ENCODE measurements at regions not wholly inside any gene's neighbourhood (a gene's known extent, or its start where the extent isn't known, plus 50 kb on each side); places are given as distances from the start of the nearest gene placed in this dataset.
"Not testable (repeated sequence)": the region's sequence is repeated elsewhere in the genome, so short reads cannot be mapped to it uniquely, and the experiment has no call there.

- DNase-seq; H3K4me3 Mint-ChIP-seq; H3K27ac Mint-ChIP-seq; H3K27me3 Mint-ChIP-seq; H3K9me3 Mint-ChIP-seq; POLR2A ChIA-PET; H3K36me3 Mint-ChIP-seq (ENCODE audit: low read depth); CTCF ChIA-PET; H3K4me1 Mint-ChIP-seq: not testable (repeated sequence)
These were observed 76.4 kb upstream of the TMSB4Y start for GRCh38 chrY:13627323-13627722.

- Mint-ChIP-seq H3K36me3 (ENCODE audit: low read depth) (no peaks in the 10 kb centered on the region), H3K27me3 (peaks cover 5% of the 10 kb centered on the region), H3K27ac (no peak overlapping the region), H3K4me1 (no peaks in the 10 kb centered on the region), H3K9me3 (no peaks in the 10 kb centered on the region), H3K4me3 (no peak overlapping the region)
- CTCF ChIA-PET = no interaction called here
- DNase-seq = no peak
- POLR2A ChIA-PET = no interaction called here
These were observed 87.8 kb upstream of the TMSB4Y start for GRCh38 chrY:13615943-13616304.

- Mint-ChIP-seq H3K27ac (no peak overlapping the region), H3K4me1 (no peaks in the 10 kb centered on the region), H3K9me3 (no peaks in the 10 kb centered on the region), H3K27me3 (peaks cover 5% of the 10 kb centered on the region), H3K36me3 (ENCODE audit: low read depth) (no peaks in the 10 kb centered on the region), H3K4me3 (no peak overlapping the region)
- ChIA-PET CTCF (no interaction called here), POLR2A (no interaction called here)
- no peak for DNase-seq
These were observed 88.3 kb upstream of the TMSB4Y start for GRCh38 chrY:13615301-13615942.

- CTCF ChIA-PET = no interaction called here
These were observed 90.8 kb upstream of the TMSB4Y start for GRCh38 chrY:13612916-13613315.

GRCh38 chrY:13611965-13612364 is 91.7 kb upstream of the TMSB4Y start:
- Mint-ChIP-seq H3K4me3 (no peak overlapping the region), H3K9me3 (no peaks in the 10 kb centered on the region), H3K27ac (no peak overlapping the region), H3K4me1 (no peaks in the 10 kb centered on the region), H3K36me3 (ENCODE audit: low read depth) (no peaks in the 10 kb centered on the region), H3K27me3 (peaks cover 3% of the 10 kb centered on the region)
- POLR2A ChIA-PET = no interaction called here
- CTCF ChIA-PET = no interaction called here
- DNase-seq = no peak

More at GRCh38 chrY:13612916-13613315, 90.8 kb upstream of the TMSB4Y start:
- Mint-ChIP-seq H3K4me3 (no peak overlapping the region), H3K9me3 (no peaks in the 10 kb centered on the region), H3K27me3 (peaks cover 5% of the 10 kb centered on the region), H3K4me1 (no peaks in the 10 kb centered on the region), H3K27ac (no peak overlapping the region), H3K36me3 (ENCODE audit: low read depth) (no peaks in the 10 kb centered on the region)
- POLR2A ChIA-PET = no interaction called here
- DNase-seq = no peak

GRCh38 chrY:13592450-13592849 is 111.2 kb upstream of the TMSB4Y start:
- no peak for DNase-seq
- CTCF ChIA-PET = no interaction called here
- Mint-ChIP-seq H3K36me3 (ENCODE audit: low read depth) (no peaks in the 10 kb centered on the region), H3K4me1 (no peaks in the 10 kb centered on the region), H3K9me3 (no peaks in the 10 kb centered on the region), H3K27ac (no peak overlapping the region), H3K4me3 (no peak overlapping the region), H3K27me3 (no peaks in the 10 kb centered on the region)
- POLR2A ChIA-PET = no interaction called here

- H3K36me3 Mint-ChIP-seq (ENCODE audit: low read depth); H3K27ac Mint-ChIP-seq; H3K4me3 Mint-ChIP-seq; CTCF ChIA-PET; POLR2A ChIA-PET; H3K27me3 Mint-ChIP-seq; DNase-seq; H3K9me3 Mint-ChIP-seq; H3K4me1 Mint-ChIP-seq: not testable (repeated sequence)
These were observed 91.1 kb upstream of the UTY start for GRCh38 chrY:13570931-13571330.

GRCh38 chrY:13567186-13567585 is 87.4 kb upstream of the UTY start:
- Mint-ChIP-seq H3K36me3 (ENCODE audit: low read depth) (no peaks in the 10 kb centered on the region), H3K4me3 (no peak overlapping the region), H3K4me1 (no peaks in the 10 kb centered on the region), H3K9me3 (no peaks in the 10 kb centered on the region), H3K27ac (no peak overlapping the region), H3K27me3 (no peaks in the 10 kb centered on the region)
- ChIA-PET POLR2A (no interaction called here), CTCF (no interaction called here)
- DNase-seq = no peak

GRCh38 chrY:13554949-13555348 is 75.1 kb upstream of the UTY start:
- Mint-ChIP-seq H3K9me3 (peaks cover 2% of the 10 kb centered on the region), H3K27ac (no peak overlapping the region), H3K36me3 (ENCODE audit: low read depth) (no peaks in the 10 kb centered on the region), H3K27me3 (no peaks in the 10 kb centered on the region), H3K4me1 (peaks cover 9% of the 10 kb centered on the region), H3K4me3 (no peak overlapping the region)
- CTCF ChIA-PET = no interaction called here
- POLR2A ChIA-PET = no interaction called here
- no peak for DNase-seq

GRCh38 chrY:13552393-13553116 is 72.7 kb upstream of the UTY start:
- no peak overlapping the region for H3K27ac Mint-ChIP-seq
- peaks cover 2% of the 10 kb centered on the region for H3K9me3 Mint-ChIP-seq
- H3K4me3 Mint-ChIP-seq = peak overlapping the region; percentile 32
- H3K36me3 Mint-ChIP-seq (ENCODE audit: low read depth) = no peaks in the 10 kb centered on the region
- DNase-seq = no peak
- CTCF ChIA-PET = no interaction called here
- H3K4me1 Mint-ChIP-seq = peaks cover 9% of the 10 kb centered on the region
- POLR2A ChIA-PET = no interaction called here
- no peaks in the 10 kb centered on the region for H3K27me3 Mint-ChIP-seq

- POLR2A ChIA-PET = no interaction called here
These were observed 71.4 kb upstream of the UTY start for GRCh38 chrY:13551246-13551645.

GRCh38 chrY:13544491-13544890 is 64.7 kb upstream of the UTY start:
- no peak overlapping the region for H3K27ac Mint-ChIP-seq
- no peak for DNase-seq
- no peaks in the 10 kb centered on the region for H3K4me1 Mint-ChIP-seq
- POLR2A ChIA-PET = no interaction called here
- no peaks in the 10 kb centered on the region for H3K27me3 Mint-ChIP-seq
- CTCF ChIA-PET = no interaction called here
- no peaks in the 10 kb centered on the region for H3K36me3 Mint-ChIP-seq (ENCODE audit: low read depth)
- no peak overlapping the region for H3K4me3 Mint-ChIP-seq
- peaks cover 3% of the 10 kb centered on the region for H3K9me3 Mint-ChIP-seq

More at GRCh38 chrY:13551246-13551645, 71.4 kb upstream of the UTY start:
- H3K4me3 Mint-ChIP-seq = no peak overlapping the region
- peaks cover 9% of the 10 kb centered on the region for H3K4me1 Mint-ChIP-seq
- H3K27me3 Mint-ChIP-seq = no peaks in the 10 kb centered on the region
- H3K9me3 Mint-ChIP-seq = peaks cover 2% of the 10 kb centered on the region
- CTCF ChIA-PET = no interaction called here
- no peak for DNase-seq
- H3K27ac Mint-ChIP-seq = no peak overlapping the region
- H3K36me3 Mint-ChIP-seq (ENCODE audit: low read depth) = no peaks in the 10 kb centered on the region

- Mint-ChIP-seq H3K4me1 (no peaks in the 10 kb centered on the region), H3K4me3 (no peak overlapping the region), H3K27ac (no peak overlapping the region), H3K9me3 (peaks cover 3% of the 10 kb centered on the region), H3K27me3 (no peaks in the 10 kb centered on the region), H3K36me3 (ENCODE audit: low read depth) (no peaks in the 10 kb centered on the region)
- ChIA-PET POLR2A (no interaction called here), CTCF (no interaction called here)
- DNase-seq = no peak
These were observed 58.1 kb upstream of the UTY start for GRCh38 chrY:13537919-13538318.
